Ascending aorta (tissue), 2 donors: ENCODE measurements at regions not wholly inside any gene's neighbourhood (a gene's known extent, or its start where the extent isn't known, plus 50 kb on each side); places are given as distances from the start of the nearest gene placed in this dataset.

Experiments used
- DNase-seq, 2 donors: peaks; one replicate each; pipeline ENCODE4 v3.0.0-alpha.2; 2019; ENCODE audit warnings: low spot score in 2 of 2
- H3K27ac ChIP-seq, 2 donors: fragments of 200-600 bp; sonication (generic); one replicate each; pipeline ENCODE4 v1.5.1; 2016 to 2017; ENCODE audit warnings: mild to moderate bottlenecking in 1 of 2
- H3K27me3 ChIP-seq: fragments of 200-600 bp; sonication (generic); one replicate; pipeline ENCODE4 v1.5.1; 2017
- H3K36me3 ChIP-seq, 2 donors: fragments of 200-600 bp; sonication (generic); one replicate each; pipeline ENCODE4 v1.5.1; 2016
- H3K4me1 ChIP-seq, 2 donors: fragments of 200-600 bp; sonication (generic); one replicate each; pipeline ENCODE4 v1.5.1; 2016 to 2017; ENCODE audit warnings: mild to moderate bottlenecking in 1 of 2
- H3K4me3 ChIP-seq, 2 donors: fragments of 200-600 bp; sonication (generic); one replicate each; pipeline ENCODE4 v1.5.1; 2016 to 2017; ENCODE audit warnings: mild to moderate bottlenecking in 1 of 2
- H3K9me3 ChIP-seq, 2 donors: fragments of 200-600 bp; sonication (generic); one replicate each; pipeline ENCODE4 v1.5.1; 2016
- intact Hi-C: fragments of 100-400 bp; cut with DNase I; formaldehyde crosslinking; loops from one replicate; pipeline ENCODE4 v1.15.1; 2023
- TF ChIP-seq, protein P1 (sequence below), 3 experiments: fragments of 200-600 bp in 2 of 3; fragments of 450-650 bp in 1 of 3; sonication (generic) in 2 of 3; IDR thresholded peaks; one replicate each; pipeline ENCODE4 v1.5.1; 2016 to 2019; ENCODE audit warnings: antibody characterized with exemption in 3 of 3, mild to moderate bottlenecking in 1 of 3, moderate library complexity in 1 of 3

DNA sequence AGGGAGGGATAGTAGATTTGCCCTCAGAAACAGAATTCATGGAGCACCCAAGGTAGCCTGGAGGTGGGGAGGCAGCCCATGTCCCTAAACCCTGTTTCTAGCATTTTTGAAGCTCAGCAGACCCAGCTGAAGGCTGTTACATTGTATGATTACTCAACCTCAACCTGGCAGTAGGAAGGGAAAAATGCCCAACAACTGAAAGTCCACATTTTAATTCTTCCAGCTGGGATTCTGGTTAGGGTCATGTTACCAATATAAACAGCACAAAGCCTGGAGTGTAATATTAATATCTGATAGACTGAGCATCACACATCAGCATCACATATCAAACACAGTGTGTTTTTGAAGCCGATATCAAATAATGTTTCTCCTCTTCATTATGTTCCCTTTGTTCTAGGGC is 437.0 kb downstream of the HRH4 start:
- intact Hi-C loops = no loop called here
- no peaks in the 10 kb centered on the region for H3K9me3 ChIP-seq
- TF ChIP-seq, protein P1, sequence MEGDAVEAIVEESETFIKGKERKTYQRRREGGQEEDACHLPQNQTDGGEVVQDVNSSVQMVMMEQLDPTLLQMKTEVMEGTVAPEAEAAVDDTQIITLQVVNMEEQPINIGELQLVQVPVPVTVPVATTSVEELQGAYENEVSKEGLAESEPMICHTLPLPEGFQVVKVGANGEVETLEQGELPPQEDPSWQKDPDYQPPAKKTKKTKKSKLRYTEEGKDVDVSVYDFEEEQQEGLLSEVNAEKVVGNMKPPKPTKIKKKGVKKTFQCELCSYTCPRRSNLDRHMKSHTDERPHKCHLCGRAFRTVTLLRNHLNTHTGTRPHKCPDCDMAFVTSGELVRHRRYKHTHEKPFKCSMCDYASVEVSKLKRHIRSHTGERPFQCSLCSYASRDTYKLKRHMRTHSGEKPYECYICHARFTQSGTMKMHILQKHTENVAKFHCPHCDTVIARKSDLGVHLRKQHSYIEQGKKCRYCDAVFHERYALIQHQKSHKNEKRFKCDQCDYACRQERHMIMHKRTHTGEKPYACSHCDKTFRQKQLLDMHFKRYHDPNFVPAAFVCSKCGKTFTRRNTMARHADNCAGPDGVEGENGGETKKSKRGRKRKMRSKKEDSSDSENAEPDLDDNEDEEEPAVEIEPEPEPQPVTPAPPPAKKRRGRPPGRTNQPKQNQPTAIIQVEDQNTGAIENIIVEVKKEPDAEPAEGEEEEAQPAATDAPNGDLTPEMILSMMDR (IDR thresholded peaks at IDR 0.05) = no peak
- no peak for DNase-seq
- H3K27ac ChIP-seq = no peak overlapping the region
- no peaks in the 10 kb centered on the region for H3K27me3 ChIP-seq
- no peak overlapping the region for H3K4me3 ChIP-seq
- H3K4me1 ChIP-seq = no peaks in the 10 kb centered on the region
- H3K36me3 ChIP-seq = no peaks in the 10 kb centered on the region

DNA sequence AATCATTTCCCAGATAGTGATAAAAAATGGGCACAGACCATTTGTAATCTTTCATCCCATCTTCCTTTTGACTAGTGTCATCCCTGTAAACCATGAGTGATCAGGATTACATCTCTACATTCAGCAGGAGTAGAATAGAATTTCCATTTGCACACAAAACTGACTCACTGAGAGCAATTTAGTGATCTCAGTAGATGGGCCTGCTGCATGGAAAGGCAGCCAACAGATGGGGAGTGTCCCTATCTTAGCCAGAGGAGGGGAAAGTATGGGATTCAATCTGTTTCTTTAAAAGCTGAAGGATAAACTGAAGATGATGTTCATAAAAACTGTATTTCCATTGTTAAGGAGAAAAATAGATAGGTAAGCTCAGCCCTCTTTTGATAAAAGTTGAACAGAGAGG is 441.7 kb downstream of the ZNF521 start:
- no peak for DNase-seq
- H3K4me1 ChIP-seq = no peaks in the 10 kb centered on the region
- intact Hi-C loops = no loop called here
- TF ChIP-seq, protein P1 (IDR thresholded peaks at IDR 0.05) = no peak
- H3K4me3 ChIP-seq = no peak overlapping the region
- H3K27ac ChIP-seq = no peak overlapping the region
- no peaks in the 10 kb centered on the region for H3K9me3 ChIP-seq
- no peaks in the 10 kb centered on the region for H3K27me3 ChIP-seq
- H3K36me3 ChIP-seq = no peaks in the 10 kb centered on the region

DNA sequence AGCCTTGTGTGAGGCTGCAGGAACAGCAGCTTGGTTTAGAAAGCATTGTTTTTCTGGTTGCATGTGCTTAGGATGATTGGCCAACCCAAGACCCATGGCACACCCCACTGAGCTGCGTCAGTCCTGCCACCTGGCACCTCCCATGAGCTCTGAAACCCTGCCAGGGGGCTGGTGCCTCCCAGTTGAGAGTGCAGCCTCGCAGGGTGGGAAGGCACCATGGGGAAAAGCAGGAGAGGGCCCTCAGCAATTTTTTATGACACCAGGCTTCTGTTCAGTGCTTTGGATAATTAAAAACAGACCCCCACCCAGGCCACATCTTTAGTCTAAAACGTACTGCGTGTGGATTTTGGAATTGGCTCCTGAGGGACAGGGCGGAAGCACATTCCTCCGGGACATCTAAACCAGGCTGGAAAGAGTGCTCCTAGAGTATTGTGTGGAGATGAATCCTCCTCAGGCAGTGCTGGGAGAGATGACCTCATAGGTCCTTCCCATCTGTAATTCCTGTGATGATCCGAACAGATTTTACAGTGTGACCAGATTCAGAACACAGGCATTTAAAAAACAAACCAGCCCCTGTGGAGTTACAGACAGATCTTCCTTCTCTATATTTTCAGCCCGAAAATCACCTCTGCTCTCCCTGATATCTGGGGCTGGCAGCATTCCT is 438.3 kb downstream of the ZNF521 start:
- Histone ChIP-seq H3K9me3 (no peaks in the 10 kb centered on the region), H3K4me1 (no peaks in the 10 kb centered on the region), H3K27me3 (no peaks in the 10 kb centered on the region), H3K27ac (no peak overlapping the region), H3K36me3 (no peaks in the 10 kb centered on the region), H3K4me3 (no peak overlapping the region)
- intact Hi-C loops = no loop called here
- no peak for DNase-seq
- TF ChIP-seq, protein P1 (IDR thresholded peaks at IDR 0.05) = no peak

DNA sequence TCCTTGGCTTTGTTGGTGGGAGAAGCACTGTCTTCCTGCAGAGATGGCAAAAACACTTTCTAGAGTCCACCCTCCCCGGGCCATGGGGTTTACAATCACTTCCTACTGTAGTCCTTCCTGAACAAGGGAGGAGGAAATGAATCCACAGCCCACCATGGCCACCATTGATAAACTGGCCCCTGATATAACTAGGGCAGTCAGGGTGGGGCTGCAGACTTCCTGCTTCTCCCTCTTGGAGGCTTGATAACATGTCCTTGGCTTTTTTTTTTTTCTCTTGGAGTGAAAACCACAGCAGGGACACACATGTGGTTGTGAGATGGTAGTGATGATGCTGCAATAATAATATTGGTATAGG is 437.8 kb downstream of the ZNF521 start:
- intact Hi-C loops = no loop called here
- H3K4me1 ChIP-seq = no peaks in the 10 kb centered on the region
- H3K4me3 ChIP-seq = no peak overlapping the region
- TF ChIP-seq, protein P1 (IDR thresholded peaks at IDR 0.05) = no peak
- H3K36me3 ChIP-seq = no peaks in the 10 kb centered on the region
- H3K27me3 ChIP-seq = no peaks in the 10 kb centered on the region
- no peak for DNase-seq
- no peaks in the 10 kb centered on the region for H3K9me3 ChIP-seq
- H3K27ac ChIP-seq = no peak overlapping the region

DNA sequence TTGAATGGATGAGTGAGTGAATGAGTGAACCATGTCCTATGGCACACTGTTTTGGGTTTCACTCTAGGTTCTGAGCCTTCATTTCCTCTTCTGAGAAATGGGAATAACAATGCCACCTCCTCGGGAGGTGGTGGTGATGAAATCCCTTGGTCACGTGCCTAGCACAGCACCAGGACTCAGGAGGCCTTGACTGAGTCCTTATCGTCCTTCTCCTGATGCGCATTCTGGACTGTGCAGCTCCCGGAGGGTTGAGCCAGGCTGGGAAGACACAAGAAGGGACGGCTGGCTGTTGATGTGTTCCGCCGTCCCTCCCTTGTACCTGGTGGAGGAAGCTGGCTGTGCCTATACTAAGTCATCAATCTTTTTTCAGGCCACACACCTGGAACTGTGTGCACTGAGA is 437.3 kb downstream of the ZNF521 start:
- Histone ChIP-seq H3K4me3 (no peak overlapping the region), H3K9me3 (no peaks in the 10 kb centered on the region), H3K27me3 (no peaks in the 10 kb centered on the region), H3K36me3 (no peaks in the 10 kb centered on the region), H3K4me1 (no peaks in the 10 kb centered on the region), H3K27ac (no peak overlapping the region)
- TF ChIP-seq, protein P1 (IDR thresholded peaks at IDR 0.05) = no peak
- intact Hi-C loops = no loop called here
- DNase-seq = no peak

DNA sequence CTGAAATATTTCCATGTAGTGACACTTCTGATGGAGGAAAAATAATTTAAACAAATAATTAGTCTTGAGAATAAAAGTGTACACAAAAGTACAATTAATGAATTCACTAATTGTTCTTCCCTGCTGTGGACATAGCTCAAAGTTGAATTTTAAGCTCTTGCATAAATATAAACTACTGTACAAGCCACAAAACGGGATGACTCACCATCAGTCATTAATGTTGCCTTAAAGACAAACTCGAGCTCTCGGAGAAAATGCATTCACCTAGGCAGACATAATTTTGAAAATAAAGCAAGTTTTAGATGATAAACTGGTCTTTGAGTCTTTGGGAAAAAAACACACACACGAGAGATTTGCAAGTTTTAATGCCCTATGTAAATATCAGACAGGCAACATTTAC is 436.4 kb downstream of the ZNF521 start:
- intact Hi-C loops = no loop called here
- H3K27ac ChIP-seq = no peak overlapping the region
- TF ChIP-seq, protein P1 (IDR thresholded peaks at IDR 0.05) = no peak

More for the DNA sequence above, 436.4 kb downstream of the ZNF521 start:
- H3K4me3 ChIP-seq = no peak overlapping the region
- no peak for DNase-seq
- no peaks in the 10 kb centered on the region for H3K4me1 ChIP-seq
- no peaks in the 10 kb centered on the region for H3K9me3 ChIP-seq
- no peaks in the 10 kb centered on the region for H3K36me3 ChIP-seq
- H3K27me3 ChIP-seq = no peaks in the 10 kb centered on the region
